ENCODE measurements at regions not wholly inside any gene's neighbourhood (a gene's known extent, or its start where the extent isn't known, plus 50 kb on each side); places are given as distances from the start of the nearest gene placed in this dataset.
A peak's percentile ranks its signal among the peaks of the same experiment; 100 is the strongest.

GRCh38 chr14:26913786-26914185, 316.0 kb upstream of the NOVA1 start:
- no peak for TF ChIP-seq CTCF (IDR thresholded peaks at IDR 0.05)

DNA sequence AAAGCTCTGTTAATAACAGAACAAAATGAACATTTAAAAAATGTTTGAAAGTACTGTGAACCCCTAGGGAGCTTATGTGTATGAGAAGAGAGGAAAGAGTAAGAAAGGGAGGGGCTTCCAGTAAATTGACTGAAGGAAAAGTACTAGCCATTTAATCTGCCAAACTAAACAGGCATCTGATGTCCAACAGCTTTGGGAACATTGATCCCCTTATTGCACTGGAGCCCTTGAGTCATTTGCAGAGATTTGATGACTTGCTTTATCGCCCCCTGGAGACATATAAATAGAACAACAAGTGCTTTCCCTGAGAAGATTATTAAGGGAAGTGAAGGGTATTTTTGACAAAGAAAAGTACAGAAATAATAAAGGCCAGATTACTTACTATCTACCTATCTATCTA, 319.3 kb upstream of the NOVA1 start:
- peak; percentile 52 for TF ChIP-seq CTCF (IDR thresholded peaks at IDR 0.05)

- no peak for TF ChIP-seq CTCF (IDR thresholded peaks at IDR 0.05)
Measured at GRCh38 chr14:26925876-26926584, 328.2 kb upstream of the NOVA1 start.

DNA sequence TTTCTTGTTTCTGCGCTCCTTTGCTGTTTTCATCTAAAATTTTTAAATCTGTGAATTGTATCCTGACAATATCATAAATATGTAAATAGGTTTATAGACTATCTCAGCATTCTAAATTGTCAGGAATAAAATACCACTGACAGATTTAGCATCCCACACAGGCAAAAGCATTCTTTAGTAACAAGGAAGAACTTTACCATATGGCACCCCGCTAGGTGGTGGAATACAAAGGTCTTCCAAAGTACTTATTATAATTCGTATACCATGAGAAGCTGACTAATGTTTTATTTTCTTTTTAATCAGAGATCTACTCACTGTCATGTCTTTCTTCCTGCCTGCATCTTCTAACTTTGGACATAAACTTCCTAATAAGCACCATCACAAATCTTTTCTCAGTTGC, 328.8 kb upstream of the NOVA1 start:
- TF ChIP-seq CTCF (IDR thresholded peaks at IDR 0.05), result no peak

- no peak for TF ChIP-seq CTCF (IDR thresholded peaks at IDR 0.05)
Measured at GRCh38 chr14:26928019-26928418, 330.2 kb upstream of the NOVA1 start.

DNA sequence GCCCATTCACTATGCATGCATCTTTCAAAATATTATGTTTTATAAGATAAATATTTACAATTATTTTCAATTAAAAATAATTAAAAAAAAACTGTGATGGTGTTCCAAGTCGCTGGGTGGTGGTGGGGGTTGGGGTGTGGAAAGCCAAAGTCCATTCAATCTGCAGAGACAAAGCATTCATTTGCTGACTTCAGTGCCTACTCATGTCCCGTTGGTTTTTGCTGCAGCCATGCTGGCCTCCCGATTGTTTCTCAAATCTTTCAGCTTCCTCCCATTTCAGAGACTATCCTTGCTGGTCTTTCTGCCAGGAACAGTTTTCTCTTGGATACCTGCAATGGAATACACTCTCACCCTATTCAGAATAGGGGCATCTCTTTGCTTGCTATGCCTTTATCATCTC, 331.5 kb upstream of the NOVA1 start:
- no peak for TF ChIP-seq CTCF (IDR thresholded peaks at IDR 0.05)

DNA sequence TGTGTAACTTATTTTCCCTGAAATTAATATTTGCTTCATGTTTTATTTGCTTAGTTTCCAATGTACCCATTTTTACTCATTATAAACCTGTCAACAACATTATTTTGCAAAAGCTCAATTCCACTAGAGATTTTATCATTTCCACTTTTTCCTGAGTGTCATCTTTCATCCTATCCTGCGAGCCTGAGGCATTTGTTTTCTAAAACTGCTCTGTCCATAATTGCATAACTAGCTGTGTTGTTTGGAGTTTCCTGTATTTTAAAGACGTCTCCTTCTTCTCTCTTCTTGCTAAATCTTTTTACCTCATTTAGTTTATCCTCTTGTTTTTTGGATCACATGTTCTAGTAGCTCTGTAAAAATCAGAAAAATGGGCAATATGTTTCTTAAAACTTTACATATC, 332.7 kb upstream of the NOVA1 start:
- TF ChIP-seq CTCF (IDR thresholded peaks at IDR 0.05), result no peak

DNA sequence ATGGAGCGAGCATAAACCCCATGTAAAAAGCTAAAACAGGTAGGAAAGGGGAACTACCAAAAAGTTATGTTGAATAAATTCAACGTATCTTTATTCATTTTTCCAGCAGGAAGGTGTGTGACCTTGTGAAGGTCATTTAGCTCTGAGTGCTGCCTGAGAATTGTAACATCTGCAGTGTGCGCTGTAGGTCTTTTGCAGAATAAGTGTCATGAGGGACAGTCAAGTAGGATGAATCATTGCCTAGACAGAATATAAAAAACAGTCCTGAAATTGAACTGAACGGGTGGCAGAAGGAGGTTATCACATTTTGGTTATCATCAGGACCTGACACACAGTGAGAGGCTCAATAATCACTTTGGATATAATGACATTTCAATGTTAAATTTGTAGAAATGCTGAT, 334.8 kb upstream of the NOVA1 start:
- no peak for TF ChIP-seq CTCF (IDR thresholded peaks at IDR 0.05)

All from LNCAP (cell line).